ENCODE measurements at regions not wholly inside any gene's neighbourhood (a gene's known extent, or its start where the extent isn't known, plus 50 kb on each side); places are given as distances from the start of the nearest gene placed in this dataset.

GRCh38 chr12:92445253-92446082 is 257.3 kb upstream of the PLEKHG7 start:
- H3K27ac ChIP-seq (ENCODE audit: low read depth, low read length), result peak overlapping the region; percentile 53
- no peak overlapping the region for H3K4me3 ChIP-seq (ENCODE audit: low read length in 3 of 3)
- H3K36me3 ChIP-seq (ENCODE audit: control insufficient read depth in 3 of 3, insufficient read depth in 3 of 3, low read length in 3 of 3), result no peaks in the 10 kb centered on the region
- no peak overlapping the region for H3K9ac ChIP-seq (ENCODE audit: low read depth in 1 of 3, low read length in 3 of 3)
- no peaks in the 10 kb centered on the region for H3K9me3 ChIP-seq (ENCODE audit: control insufficient read depth in 3 of 3, low read length in 3 of 3)
- H3K4me1 ChIP-seq (ENCODE audit: control insufficient read depth in 3 of 3, insufficient read depth in 3 of 3, low read length in 3 of 3), result peaks cover 0 to 4% (median 0%) of the 10 kb centered on the region in 3 donors
- no peaks in the 10 kb centered on the region for H3K27me3 ChIP-seq (ENCODE audit: control insufficient read depth in 3 of 3, insufficient read depth in 3 of 3, low read length in 3 of 3)

DNA sequence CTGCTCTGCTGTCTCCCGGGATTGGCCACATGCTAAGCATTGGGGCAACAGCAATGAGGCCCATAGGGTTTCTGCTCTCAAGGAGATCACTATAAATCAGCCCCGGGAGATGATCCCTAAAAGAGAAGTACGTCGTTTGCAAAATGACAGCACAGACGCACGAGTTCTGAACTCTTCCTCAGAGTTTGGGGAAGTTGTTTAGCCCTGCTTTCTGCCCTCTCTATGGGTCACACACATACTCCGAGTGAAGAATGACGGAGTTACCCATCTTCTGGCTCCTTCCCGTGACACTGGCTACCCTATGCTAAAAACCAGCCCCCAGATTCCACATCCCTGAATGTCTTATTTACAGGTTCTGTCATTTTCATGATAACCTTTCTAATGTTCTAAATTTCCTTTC is 258.0 kb upstream of the PLEKHG7 start:
- Histone ChIP-seq H3K9me3 (ENCODE audit: control insufficient read depth in 3 of 3, low read length in 3 of 3) (no peaks in the 10 kb centered on the region), H3K4me1 (ENCODE audit: control insufficient read depth in 3 of 3, insufficient read depth in 3 of 3, low read length in 3 of 3) (peaks cover 0 to 4% (median 0%) of the 10 kb centered on the region in 3 donors), H3K27ac (ENCODE audit: low read depth, low read length) (peak overlapping the region; percentile 53), H3K27me3 (ENCODE audit: control insufficient read depth in 3 of 3, insufficient read depth in 3 of 3, low read length in 3 of 3) (no peaks in the 10 kb centered on the region), H3K9ac (ENCODE audit: low read depth in 1 of 3, low read length in 3 of 3) (no peak overlapping the region), H3K4me3 (ENCODE audit: low read length in 3 of 3) (no peak overlapping the region), H3K36me3 (ENCODE audit: control insufficient read depth in 3 of 3, insufficient read depth in 3 of 3, low read length in 3 of 3) (no peaks in the 10 kb centered on the region)

DNA sequence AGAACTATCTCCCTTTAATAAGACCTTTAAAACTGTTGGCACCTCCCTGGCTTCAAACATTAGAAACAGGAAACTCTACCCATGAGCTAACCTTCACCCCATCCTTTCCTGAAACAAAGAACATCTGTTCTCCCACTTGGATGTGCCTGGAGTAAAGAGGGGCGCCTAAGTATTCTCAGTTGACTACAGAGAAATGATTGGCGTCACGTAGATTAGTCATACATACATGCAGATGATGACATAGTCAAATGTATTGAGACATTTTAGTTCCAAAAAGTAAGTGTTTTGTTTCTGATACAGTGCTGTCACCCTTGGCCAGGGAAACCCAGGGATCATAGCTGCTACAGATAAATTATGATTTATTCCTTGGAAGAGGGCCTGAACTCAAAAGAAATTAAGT is 260.0 kb upstream of the PLEKHG7 start:
- no peaks in the 10 kb centered on the region for H3K27me3 ChIP-seq (ENCODE audit: control insufficient read depth in 3 of 3, insufficient read depth in 3 of 3, low read length in 3 of 3)
- no peak overlapping the region for H3K27ac ChIP-seq (ENCODE audit: low read depth, low read length)
- H3K4me1 ChIP-seq (ENCODE audit: control insufficient read depth in 3 of 3, insufficient read depth in 3 of 3, low read length in 3 of 3), result peaks cover 0 to 6% (median 4%) of the 10 kb centered on the region in 3 donors
- H3K9ac ChIP-seq (ENCODE audit: low read depth in 1 of 3, low read length in 3 of 3), result no peak overlapping the region
- no peaks in the 10 kb centered on the region for H3K9me3 ChIP-seq (ENCODE audit: control insufficient read depth in 3 of 3, low read length in 3 of 3)
- H3K4me3 ChIP-seq (ENCODE audit: low read length in 3 of 3), result no peak overlapping the region
- no peaks in the 10 kb centered on the region for H3K36me3 ChIP-seq (ENCODE audit: control insufficient read depth in 3 of 3, insufficient read depth in 3 of 3, low read length in 3 of 3)

- Histone ChIP-seq H3K27ac (ENCODE audit: low read depth, low read length) (no peak overlapping the region), H3K36me3 (ENCODE audit: control insufficient read depth in 3 of 3, insufficient read depth in 3 of 3, low read length in 3 of 3) (no peaks in the 10 kb centered on the region), H3K4me3 (ENCODE audit: low read length in 3 of 3) (no peak overlapping the region), H3K9me3 (ENCODE audit: control insufficient read depth in 3 of 3, low read length in 3 of 3) (no peaks in the 10 kb centered on the region), H3K4me1 (ENCODE audit: control insufficient read depth in 3 of 3, insufficient read depth in 3 of 3, low read length in 3 of 3) (peaks cover 0 to 6% (median 0%) of the 10 kb centered on the region in 3 donors), H3K9ac (ENCODE audit: low read depth in 1 of 3, low read length in 3 of 3) (no peak overlapping the region), H3K27me3 (ENCODE audit: control insufficient read depth in 3 of 3, insufficient read depth in 3 of 3, low read length in 3 of 3) (no peaks in the 10 kb centered on the region)
These were observed 262.7 kb upstream of the PLEKHG7 start for GRCh38 chr12:92440072-92440471.

DNA sequence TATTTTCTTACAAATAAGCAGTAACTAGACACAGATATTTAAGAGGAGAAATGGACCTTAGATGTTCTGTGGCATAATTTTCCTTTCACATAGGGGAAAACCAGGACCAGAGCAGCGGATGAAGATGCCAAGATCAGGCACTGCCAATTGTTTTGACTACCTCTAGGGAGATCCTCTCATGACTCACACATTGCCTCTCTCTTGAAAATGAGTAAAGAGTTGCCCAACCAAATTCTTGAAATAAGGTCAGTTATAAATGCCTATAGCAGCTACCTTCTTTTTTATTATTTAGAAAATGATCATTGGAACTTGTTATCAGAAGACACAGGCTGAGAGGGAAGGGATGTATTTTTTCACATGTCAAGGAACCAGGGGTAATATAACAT is 263.4 kb upstream of the PLEKHG7 start:
- H3K9me3 ChIP-seq (ENCODE audit: control insufficient read depth in 3 of 3, low read length in 3 of 3), result no peaks in the 10 kb centered on the region
- no peaks in the 10 kb centered on the region for H3K36me3 ChIP-seq (ENCODE audit: control insufficient read depth in 3 of 3, insufficient read depth in 3 of 3, low read length in 3 of 3)
- H3K4me3 ChIP-seq (ENCODE audit: low read length in 3 of 3), result no peak overlapping the region
- H3K9ac ChIP-seq (ENCODE audit: low read depth in 1 of 3, low read length in 3 of 3), result no peak overlapping the region
- H3K27me3 ChIP-seq (ENCODE audit: control insufficient read depth in 3 of 3, insufficient read depth in 3 of 3, low read length in 3 of 3), result no peaks in the 10 kb centered on the region
- no peak overlapping the region for H3K27ac ChIP-seq (ENCODE audit: low read depth, low read length)
- H3K4me1 ChIP-seq (ENCODE audit: control insufficient read depth in 3 of 3, insufficient read depth in 3 of 3, low read length in 3 of 3), result peaks cover 0 to 6% (median 0%) of the 10 kb centered on the region in 3 donors

DNA sequence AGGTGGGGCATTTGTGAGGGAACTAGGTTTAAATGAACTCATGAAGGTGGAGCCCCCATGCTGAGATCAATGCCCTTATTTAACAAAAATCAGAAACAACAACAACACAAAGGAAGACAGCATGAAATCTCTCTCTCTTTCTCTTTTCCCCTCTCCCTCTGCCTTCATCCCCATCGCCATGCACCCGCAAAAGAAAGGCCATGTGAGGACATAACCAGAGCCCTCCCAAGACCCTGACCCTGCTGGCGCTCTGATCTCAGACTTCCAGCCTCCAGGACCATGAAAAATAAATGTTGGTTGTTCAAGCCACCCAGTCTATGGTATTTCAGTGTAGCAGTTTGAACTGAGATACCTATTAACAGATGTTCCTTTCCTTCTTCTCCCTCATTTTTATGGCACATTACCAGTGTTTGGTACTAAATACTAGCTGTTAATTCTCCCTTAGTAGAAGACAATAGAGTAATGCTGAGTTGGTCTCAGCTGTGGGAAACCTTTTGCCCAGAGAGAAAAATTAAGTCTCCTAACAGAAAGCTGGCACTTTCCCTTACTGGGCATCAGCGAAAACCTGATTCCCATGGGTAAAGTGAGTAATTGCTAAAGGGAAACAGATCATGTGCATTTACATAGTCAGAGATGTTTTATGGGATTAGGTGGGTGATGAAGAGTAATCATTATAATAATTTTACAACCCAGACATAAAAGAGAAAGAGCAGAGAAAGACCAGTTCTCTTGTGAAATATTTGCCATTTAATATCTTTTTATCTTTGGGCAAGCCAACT is 264.0 kb upstream of the PLEKHG7 start:
- Histone ChIP-seq H3K27me3 (ENCODE audit: control insufficient read depth in 3 of 3, insufficient read depth in 3 of 3, low read length in 3 of 3) (no peaks in the 10 kb centered on the region), H3K9me3 (ENCODE audit: control insufficient read depth in 3 of 3, low read length in 3 of 3) (no peaks in the 10 kb centered on the region), H3K9ac (ENCODE audit: low read depth in 1 of 3, low read length in 3 of 3) (no peak overlapping the region), H3K27ac (ENCODE audit: low read depth, low read length) (no peak overlapping the region), H3K36me3 (ENCODE audit: control insufficient read depth in 3 of 3, insufficient read depth in 3 of 3, low read length in 3 of 3) (no peaks in the 10 kb centered on the region), H3K4me1 (ENCODE audit: control insufficient read depth in 3 of 3, insufficient read depth in 3 of 3, low read length in 3 of 3) (peaks cover 0 to 6% (median 0%) of the 10 kb centered on the region in 3 donors), H3K4me3 (ENCODE audit: low read length in 3 of 3) (no peak overlapping the region)

DNA sequence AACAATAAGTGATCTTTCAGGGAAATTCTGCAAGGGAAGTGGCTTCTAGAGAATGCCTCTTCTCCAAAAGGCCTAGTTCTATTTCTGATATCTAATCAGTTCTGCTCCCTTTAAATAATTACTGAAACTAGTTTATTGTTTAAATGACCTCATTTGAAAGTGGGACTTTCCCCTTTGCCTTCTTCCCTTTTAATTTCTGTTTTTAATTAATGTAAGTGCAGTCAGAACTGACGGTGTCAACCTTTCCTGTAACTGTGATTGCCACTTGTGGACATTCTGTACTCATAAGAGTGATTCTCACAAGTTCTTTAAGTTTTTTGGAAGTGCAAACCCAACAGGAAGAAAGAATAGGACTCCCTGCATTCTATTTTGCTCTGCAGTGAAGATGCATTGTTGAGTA is 265.3 kb upstream of the PLEKHG7 start:
- H3K27me3 ChIP-seq (ENCODE audit: control insufficient read depth in 3 of 3, insufficient read depth in 3 of 3, low read length in 3 of 3), result no peaks in the 10 kb centered on the region
- H3K9ac ChIP-seq (ENCODE audit: low read depth in 1 of 3, low read length in 3 of 3), result no peak overlapping the region
- no peaks in the 10 kb centered on the region for H3K36me3 ChIP-seq (ENCODE audit: control insufficient read depth in 3 of 3, insufficient read depth in 3 of 3, low read length in 3 of 3)
- H3K9me3 ChIP-seq (ENCODE audit: control insufficient read depth in 3 of 3, low read length in 3 of 3), result no peaks in the 10 kb centered on the region
- H3K4me3 ChIP-seq (ENCODE audit: low read length in 3 of 3), result no peak overlapping the region
- H3K27ac ChIP-seq (ENCODE audit: low read depth, low read length), result no peak overlapping the region
- peaks cover 0 to 6% (median 0%) of the 10 kb centered on the region in 3 donors for H3K4me1 ChIP-seq (ENCODE audit: control insufficient read depth in 3 of 3, insufficient read depth in 3 of 3, low read length in 3 of 3)

DNA sequence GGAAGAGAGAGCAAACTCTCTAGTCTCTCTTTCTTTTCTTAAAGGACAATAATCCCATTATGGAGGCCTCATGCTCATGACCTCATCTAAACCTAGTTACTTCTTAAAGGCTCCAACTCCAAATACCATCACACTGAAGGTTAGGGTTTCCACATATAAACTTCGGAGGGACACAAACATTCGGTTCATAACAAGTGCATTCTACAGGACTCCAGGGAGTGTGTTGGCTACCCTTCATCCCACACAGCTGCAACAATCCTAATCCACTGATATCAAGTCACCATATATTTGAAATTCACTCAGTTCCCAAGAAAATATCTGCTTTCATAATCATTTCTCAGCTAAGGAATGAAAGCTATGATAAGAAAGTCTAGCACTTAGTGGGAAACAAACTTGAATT is 265.9 kb upstream of the PLEKHG7 start:
- no peak overlapping the region for H3K27ac ChIP-seq (ENCODE audit: low read depth, low read length)
- no peaks in the 10 kb centered on the region for H3K27me3 ChIP-seq (ENCODE audit: control insufficient read depth in 3 of 3, insufficient read depth in 3 of 3, low read length in 3 of 3)
- no peaks in the 10 kb centered on the region for H3K36me3 ChIP-seq (ENCODE audit: control insufficient read depth in 3 of 3, insufficient read depth in 3 of 3, low read length in 3 of 3)
- H3K4me3 ChIP-seq (ENCODE audit: low read length in 3 of 3), result no peak overlapping the region
- peaks cover 0 to 6% (median 0%) of the 10 kb centered on the region in 3 donors for H3K4me1 ChIP-seq (ENCODE audit: control insufficient read depth in 3 of 3, insufficient read depth in 3 of 3, low read length in 3 of 3)
- no peak overlapping the region for H3K9ac ChIP-seq (ENCODE audit: low read depth in 1 of 3, low read length in 3 of 3)
- no peaks in the 10 kb centered on the region for H3K9me3 ChIP-seq (ENCODE audit: control insufficient read depth in 3 of 3, low read length in 3 of 3)

DNA sequence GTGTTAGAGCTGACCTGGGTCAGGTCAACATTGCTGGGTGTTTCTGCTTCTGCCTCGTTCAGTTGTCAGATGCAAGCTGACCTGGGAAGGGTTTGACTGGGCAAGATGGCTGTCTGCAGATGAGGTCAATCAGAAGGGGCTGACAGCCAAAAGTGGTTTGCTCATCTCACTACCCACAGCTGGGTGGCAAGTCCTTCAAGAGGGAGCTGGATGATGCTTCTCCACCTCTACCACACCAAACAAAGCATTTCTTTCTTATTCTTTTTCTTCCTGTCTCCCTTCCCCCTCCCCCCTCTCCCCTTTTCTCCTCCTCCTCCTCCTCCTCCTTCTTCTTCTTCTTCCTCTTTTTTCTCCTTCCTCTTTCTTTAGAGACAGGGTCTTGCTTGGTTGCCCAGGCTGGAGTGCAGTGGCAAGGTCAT is 268.2 kb upstream of the PLEKHG7 start:
- Histone ChIP-seq H3K4me1 (ENCODE audit: control insufficient read depth in 3 of 3, insufficient read depth in 3 of 3, low read length in 3 of 3) (peaks cover 0 to 6% (median 0%) of the 10 kb centered on the region in 3 donors), H3K27me3 (ENCODE audit: control insufficient read depth in 3 of 3, insufficient read depth in 3 of 3, low read length in 3 of 3) (no peaks in the 10 kb centered on the region), H3K9ac (ENCODE audit: low read depth in 1 of 3, low read length in 3 of 3) (no peak overlapping the region), H3K36me3 (ENCODE audit: control insufficient read depth in 3 of 3, insufficient read depth in 3 of 3, low read length in 3 of 3) (no peaks in the 10 kb centered on the region), H3K4me3 (ENCODE audit: low read length in 3 of 3) (no peak overlapping the region), H3K9me3 (ENCODE audit: control insufficient read depth in 3 of 3, low read length in 3 of 3) (no peaks in the 10 kb centered on the region), H3K27ac (ENCODE audit: low read depth, low read length) (no peak overlapping the region)
